Hematopoietic multipotent progenitor cell treated with erythropoietin and hydrocortisone succinate and interleukin-3 and kit ligand, for 8 days (in vitro differentiated cells): ENCODE measurements at regions not wholly inside any gene's neighbourhood (a gene's known extent, or its start where the extent isn't known, plus 50 kb on each side); places are given as distances from the start of the nearest gene placed in this dataset.
"Not testable (repeated sequence)": the region's sequence is repeated elsewhere in the genome, so short reads cannot be mapped to it uniquely, and the experiment has no call there.

ENCODE experiments used
- DNase-seq: peaks from one replicate; pipeline ENCODE4 v3.0.0-alpha.2; 2015

DNA sequence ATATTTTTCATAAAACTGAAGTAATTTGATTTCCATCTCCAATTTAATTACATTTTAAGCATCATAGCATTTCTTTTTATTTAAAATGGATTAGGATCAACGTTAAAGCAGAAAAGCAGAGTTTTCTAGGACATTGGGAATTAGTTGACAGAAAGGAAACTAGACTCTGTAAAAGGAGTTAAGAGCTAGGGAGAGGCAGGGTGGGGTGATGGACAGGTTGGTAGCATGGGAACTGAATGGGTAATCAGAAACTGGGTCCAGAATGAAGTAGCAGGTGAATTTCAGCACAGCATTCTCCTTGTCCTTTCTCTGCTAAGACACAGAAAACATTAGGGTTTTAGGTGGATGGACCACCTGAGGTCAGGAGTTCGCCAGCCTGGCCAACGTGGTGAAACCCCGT, 97.6 kb downstream of the ANAPC4 start:
- no peak for DNase-seq

GRCh38 chr4:25477221-25477620, 100.2 kb downstream of the ANAPC4 start:
- no peak for DNase-seq

- DNase-seq: no peak
These were observed 104.6 kb downstream of the ANAPC4 start for GRCh38 chr4:25481648-25482047.

DNA sequence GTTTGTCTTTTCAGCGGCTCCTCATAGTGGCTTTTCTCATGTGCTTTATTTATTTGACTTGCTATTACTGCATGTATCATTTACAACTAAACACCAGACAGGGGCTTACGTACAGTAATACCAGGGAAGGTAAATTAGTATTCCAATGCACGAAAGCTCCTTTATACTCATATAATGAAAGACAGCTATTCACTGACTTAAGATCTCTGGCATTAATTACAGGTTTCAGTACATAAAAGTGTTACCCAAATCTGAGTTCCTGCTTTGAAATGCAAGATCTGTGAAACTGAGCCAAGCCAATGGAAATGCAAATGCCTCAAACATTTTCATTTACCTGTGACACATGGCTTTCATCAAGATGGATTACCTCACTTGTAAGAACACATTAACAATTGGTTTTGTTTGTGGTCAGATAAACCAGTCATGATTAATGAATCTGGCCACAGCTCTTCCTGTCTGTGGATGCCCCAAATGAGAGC, 107.2 kb downstream of the ANAPC4 start:
- no peak for DNase-seq

GRCh38 chr4:25485104-25485503, 108.0 kb downstream of the ANAPC4 start:
- DNase-seq: no peak

GRCh38 chr4:25486171-25486570, 109.1 kb downstream of the ANAPC4 start:
- no peak for DNase-seq

DNA sequence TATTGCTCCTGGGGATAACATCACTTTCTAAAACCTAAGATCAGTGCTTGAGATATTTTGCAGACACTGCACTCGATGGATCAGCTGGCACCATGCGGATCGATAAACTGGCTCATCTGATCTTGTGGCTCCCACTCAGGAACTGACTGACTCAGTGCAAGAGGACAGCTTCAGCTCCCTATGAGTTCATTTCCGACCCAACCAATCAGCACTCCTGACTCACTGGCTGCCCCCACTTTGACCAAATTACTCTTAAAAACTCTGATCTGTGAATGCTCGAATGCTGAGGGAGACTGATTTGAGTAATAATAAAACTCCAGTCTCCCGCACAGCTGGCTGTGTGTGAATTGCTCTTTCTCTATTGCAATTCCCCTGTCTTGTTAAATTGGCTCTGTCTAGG, 110.1 kb downstream of the ANAPC4 start:
- no peak for DNase-seq

GRCh38 chr4:25489253-25489797, 112.3 kb downstream of the ANAPC4 start:
- no peak for DNase-seq

GRCh38 chr4:25493466-25493865, 116.4 kb downstream of the ANAPC4 start:
- no peak for DNase-seq

DNA sequence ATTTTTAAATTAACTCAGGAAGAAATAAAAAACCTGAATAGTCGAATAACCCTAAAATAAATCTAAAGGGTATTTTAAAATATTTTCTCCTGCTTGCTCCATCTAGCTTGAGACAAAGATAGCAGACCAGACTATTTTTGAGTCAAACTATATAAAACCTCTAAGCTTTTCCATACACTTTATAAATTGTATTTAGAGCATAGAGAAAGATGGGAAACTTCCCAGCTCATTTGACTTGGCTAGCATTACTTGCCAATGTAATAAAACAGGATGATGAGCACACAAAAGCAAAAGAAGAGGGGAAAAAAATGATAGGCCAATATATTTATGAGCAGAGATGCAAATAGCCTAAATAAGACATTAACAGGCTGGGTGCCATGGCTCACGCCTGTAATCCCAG, 117.1 kb downstream of the ANAPC4 start:
- no peak for DNase-seq

DNA sequence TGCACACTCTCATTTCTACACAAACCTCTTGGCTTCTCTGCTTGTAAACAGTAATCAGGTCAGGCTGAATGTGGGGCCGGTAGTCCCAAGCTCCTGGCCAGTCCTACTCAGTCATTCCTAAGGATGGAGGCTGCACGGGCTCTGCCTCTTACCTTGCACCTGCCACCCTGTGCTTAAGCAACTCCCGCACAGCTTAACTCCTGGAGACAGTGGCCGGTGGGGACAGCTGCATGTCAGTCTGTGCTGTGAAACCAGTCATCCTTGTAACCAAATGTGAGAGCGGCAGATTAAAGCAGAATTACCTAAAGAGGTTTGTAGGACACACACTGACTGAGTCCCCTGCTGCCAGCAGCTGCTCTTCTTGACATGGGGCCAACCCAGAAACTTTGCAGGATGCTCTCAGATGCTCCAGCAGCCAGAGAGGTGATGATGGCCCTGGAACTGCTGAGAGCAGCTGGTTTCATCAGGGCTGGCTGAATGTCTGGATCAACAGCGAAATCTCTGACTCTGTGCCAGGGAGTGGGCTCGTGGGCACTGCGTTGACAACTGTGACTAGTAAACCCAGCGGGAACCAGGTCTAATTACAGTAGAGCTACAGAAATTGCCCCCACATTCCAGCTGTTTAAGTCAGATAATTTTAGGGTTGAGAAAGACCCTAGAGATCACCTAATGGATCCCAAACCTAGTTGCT, 123.7 kb downstream of the ANAPC4 start:
- no peak for DNase-seq

GRCh38 chr4:25502115-25502514, 125.1 kb downstream of the ANAPC4 start:
- DNase-seq: no peak

GRCh38 chr4:25503779-25504178, 126.7 kb downstream of the ANAPC4 start:
- DNase-seq: no peak

DNA sequence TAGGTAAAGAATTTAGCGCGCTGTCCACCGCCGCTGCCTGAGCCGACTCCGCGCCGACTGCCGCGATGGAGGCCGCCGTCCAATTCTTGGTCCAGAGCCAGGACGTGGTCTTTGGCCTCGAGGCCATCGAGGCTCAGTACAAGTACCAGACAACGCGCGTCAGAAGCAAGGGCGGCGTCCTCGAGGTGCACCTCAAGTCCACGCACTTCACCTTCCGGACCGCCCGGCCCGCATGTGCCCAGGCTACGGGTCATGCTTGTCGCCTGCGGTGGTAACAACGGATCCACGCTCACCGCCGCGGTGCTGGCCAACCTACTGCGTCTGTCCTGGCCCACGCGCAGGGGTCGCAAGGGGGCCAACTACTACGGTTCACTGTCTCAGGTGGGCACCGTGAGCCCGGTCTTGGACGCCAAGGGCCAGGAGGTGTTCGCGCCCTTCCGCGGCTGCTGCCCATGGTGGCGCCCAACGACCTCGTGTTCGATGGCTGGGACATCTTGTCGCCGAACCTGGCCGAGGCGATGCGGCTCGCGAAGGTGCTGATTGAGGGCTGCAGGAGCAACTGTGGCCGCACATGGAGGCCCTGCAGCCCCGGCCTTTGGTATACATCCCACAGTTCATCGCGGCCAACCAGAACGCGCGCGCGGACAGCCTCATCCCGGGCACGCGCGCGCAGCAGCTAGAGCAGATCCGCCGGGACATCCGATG, 128.0 kb downstream of the ANAPC4 start:
- DNase-seq: no peak

GRCh38 chr4:25505637-25505991, 128.6 kb downstream of the ANAPC4 start:
- DNase-seq: no peak

DNA sequence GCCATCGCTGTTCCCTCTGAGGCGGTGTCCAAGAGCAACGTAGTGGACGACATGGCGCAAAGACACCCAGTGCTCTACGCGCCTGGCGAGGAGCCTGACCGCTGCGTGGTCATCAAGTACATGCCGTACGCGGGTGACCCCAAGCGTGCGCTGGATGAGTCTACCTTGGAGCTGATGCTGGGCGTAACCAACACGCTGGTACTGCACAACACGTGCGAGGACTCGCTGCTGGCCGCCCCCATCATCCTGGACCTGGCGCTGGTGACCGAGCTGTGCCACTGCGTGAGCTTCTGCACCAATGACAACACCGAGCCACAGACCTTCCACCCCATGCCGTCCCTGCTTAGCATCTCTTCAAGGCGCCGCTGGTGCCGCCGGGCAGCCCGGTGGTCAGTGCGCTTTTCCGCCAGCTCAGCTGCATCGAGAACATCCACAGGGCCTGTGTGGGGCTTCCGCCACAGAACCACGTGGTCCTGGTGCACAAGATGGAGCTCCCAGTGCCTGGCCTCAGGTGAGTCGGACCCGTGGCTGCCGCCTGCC, 129.0 kb downstream of the ANAPC4 start:
- DNase-seq: no peak

- no peak for DNase-seq
These were observed 132.6 kb downstream of the ANAPC4 start for GRCh38 chr4:25509646-25510045.

- not testable (repeated sequence) for DNase-seq
These were observed 134.8 kb downstream of the ANAPC4 start for GRCh38 chr4:25511823-25512222.

GRCh38 chr4:25513814-25514213, 136.8 kb downstream of the ANAPC4 start:
- no peak for DNase-seq

GRCh38 chr4:25523405-25523804, 132.2 kb upstream of the SLC34A2 start:
- DNase-seq: no peak

GRCh38 chr4:25524663-25525062, 131.0 kb upstream of the SLC34A2 start:
- no peak for DNase-seq

- no peak for DNase-seq
These were observed 129.8 kb upstream of the SLC34A2 start for GRCh38 chr4:25525896-25526295.

DNA sequence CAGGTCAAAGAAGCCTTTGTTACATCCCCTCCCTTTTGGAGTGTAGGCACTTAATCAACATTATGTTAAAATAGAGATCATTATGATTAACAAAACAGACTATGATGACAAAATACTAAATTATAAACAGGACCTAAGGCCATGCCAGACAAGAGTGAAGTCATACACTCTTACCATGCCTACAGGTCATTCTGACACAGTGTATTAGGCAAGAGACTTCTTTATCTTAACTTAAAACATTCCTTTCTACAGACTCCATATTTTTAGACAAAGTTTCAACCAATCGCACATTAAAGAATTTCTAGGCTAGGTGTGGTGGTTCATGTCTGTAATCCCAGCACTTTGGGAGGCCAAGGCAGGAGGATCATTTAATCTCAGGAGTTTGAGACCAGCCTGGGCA, 128.6 kb upstream of the SLC34A2 start:
- DNase-seq: no peak

DNA sequence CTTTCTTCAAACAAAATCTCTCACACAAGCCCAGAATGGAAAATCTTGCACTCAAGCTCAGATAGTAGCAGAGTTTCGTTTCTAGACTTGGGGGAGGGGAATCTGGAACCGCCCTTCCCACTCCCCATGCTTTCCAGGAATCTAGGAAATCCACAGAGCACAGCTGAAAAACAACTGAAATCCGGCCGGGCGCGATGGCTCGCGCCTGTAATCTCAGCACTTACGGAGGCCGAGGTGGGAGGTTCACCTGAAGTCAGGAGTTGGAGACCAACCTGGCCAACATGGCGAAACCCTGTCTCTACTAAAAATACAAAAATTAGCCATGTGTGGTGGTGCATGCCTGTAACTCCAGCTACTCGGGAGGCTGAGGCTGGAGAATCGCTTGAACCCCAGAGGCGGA, 127.3 kb upstream of the SLC34A2 start:
- no peak for DNase-seq
